ENCODE measurements at regions not wholly inside any gene's neighbourhood (a gene's known extent, or its start where the extent isn't known, plus 50 kb on each side); places are given as distances from the start of the nearest gene placed in this dataset.

- DNase-seq (ENCODE audit: low spot score), result no peak
- intact Hi-C loops (cut with DNase I), result no loop called here
These were observed 104.7 kb upstream of the TTC29 start for GRCh38 chr4:147050356-147050765.

DNA sequence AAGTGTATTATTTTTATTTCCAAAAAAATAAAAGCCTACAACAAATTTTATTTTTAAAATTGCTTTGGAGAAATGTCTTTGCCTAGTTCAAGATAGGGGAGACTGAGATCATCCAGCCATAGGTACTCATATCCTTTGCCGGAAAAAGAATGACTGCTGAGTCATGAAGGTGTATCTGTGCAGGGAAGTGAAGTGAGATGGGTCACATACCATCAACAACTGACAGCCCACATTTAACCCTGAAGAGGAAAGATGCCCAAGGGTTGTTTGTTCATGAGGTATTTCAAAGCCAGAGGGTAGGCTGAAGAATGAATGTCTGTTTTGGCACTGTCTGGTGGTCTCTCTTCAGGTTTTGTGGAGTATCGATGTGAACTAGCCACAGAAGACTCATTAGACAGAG, 106.7 kb upstream of the TTC29 start:
- intact Hi-C loops (cut with DNase I), result no loop called here

DNA sequence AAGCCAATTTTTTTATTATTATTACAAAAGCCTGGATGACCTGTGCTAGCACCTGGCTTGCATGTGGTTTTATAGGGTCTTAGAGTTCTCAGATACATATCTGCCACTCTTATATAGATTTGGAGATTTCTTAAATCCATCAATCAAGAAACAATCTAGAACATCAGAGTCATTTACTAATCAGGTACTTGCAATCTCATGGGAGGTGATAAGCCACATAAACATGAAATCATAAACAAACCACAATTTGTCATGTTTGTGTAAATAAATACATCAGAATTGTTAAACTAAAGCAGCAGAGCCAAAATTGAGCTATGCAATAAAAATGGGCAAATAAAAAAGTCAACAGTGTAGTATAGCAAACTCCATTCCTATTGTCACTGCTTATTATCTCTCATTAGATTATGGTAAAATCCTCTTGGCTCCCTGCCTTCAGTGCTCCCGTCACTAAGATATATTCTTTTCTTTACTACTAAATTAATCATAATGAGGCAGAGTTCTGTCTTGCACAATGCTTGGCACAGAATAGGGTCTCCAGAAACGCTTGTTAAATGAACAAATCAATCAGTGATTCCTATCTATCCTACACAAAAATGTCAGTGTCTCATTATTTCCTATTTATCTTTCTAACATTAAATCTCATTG, 108.7 kb upstream of the TTC29 start:
- DNase-seq (ENCODE audit: low spot score), result no peak
- intact Hi-C loops (cut with DNase I), result no loop called here

More for the DNA sequence above, 106.7 kb upstream of the TTC29 start:
- DNase-seq (ENCODE audit: low spot score), result no peak

DNA sequence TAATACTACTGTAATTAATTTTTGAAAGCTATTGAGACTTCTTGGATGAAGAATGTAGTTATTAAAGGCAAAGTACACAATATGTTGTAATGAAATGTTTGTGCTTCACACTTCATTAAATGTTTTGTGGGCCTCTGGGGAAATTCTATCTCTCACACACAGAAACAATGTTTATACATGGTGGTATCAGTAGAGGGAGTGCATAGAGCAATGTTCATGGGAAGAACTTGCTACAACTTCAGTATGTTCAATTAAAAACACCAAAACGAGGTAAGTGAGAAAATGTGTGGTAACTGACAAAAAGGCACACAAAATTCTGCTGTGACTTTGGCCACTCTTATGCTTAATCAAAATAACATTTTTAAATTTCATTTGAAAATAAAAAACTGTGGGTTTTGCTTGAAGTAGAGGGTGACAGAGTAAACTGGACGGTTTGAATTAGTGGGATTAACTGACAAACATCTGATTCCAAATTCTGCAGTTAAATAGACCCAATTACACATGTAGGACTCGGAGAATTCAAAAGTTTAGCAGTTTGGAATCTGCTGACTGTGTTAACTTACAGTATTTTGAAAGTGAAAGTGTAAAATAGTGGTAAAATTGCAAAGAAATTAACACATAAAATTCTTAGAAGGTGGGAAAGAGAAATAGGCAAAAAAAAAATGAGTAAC, 111.4 kb upstream of the TTC29 start:
- DNase-seq (ENCODE audit: low spot score), result no peak
- intact Hi-C loops (cut with DNase I), result no loop called here

- no peak for DNase-seq (ENCODE audit: low spot score)
- intact Hi-C loops (cut with DNase I), result no loop called here
These were observed 112.0 kb upstream of the TTC29 start for GRCh38 chr4:147057611-147058190.

GRCh38 chr4:147059064-147059731, 113.5 kb upstream of the TTC29 start:
- intact Hi-C loops (cut with DNase I), result no loop called here
- no peak for DNase-seq (ENCODE audit: low spot score)

DNA sequence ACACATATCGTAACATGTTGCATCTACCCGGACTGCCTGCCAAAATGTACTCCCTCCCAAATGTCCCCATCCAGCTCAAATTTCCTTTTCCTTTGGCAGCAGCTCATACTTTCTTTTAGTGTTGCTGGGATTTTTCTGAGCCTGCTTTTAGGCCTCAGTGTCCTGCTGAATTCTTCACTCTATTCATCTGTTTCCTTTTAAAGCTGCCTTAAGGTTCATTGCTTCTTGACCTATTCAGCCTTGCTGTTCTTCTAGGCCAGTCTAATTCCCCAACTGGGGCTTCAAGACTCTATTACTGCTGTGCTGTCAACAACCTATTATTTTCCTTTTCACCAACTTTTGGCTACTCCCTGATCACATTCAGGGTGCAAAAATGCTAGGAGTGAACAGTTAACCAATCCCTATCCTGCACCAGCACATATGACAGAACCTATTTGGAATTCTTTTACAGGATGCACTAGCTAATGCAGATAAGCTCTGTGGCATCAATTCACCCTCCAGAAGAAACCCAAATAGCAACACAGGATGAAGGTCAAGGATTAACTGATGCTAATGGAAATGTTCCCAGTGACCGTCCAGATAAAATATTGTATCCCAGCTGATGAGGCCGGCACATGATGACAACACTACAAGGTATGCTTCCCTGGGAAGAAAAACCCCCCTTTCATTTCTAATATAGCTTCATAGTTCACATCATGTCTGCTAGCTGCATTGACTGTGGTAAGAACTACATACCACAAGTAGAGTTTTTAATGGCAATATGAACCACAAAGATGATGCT, 114.7 kb upstream of the TTC29 start:
- intact Hi-C loops (cut with DNase I), result no loop called here
- no peak for DNase-seq (ENCODE audit: low spot score)

DNA sequence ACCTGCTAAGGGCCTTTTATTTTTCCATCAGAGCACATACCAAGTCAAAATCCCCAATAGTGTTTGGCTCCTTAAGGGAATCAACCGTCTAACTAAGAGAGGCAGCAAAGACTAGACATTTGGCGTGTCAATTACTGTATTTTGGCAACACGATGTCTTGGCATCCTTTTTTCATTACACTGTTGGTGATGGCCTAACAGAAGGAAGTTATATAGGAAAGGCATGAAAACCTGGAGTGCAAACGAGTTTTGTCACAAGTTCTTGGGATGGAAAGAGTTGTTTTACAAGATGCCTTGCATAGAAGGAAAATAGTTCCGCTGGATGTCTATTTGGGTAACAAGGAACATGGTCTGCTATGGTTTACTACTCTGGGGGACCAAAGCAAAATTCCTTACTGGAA, 119.2 kb upstream of the TTC29 start:
- DNase-seq (ENCODE audit: low spot score), result no peak
- intact Hi-C loops (cut with DNase I), result no loop called here

- no peak for DNase-seq (ENCODE audit: low spot score)
- intact Hi-C loops (cut with DNase I), result no loop called here
These were observed 122.9 kb upstream of the TTC29 start for GRCh38 chr4:147068564-147068963.

GRCh38 chr4:147071209-147071740, 125.6 kb upstream of the TTC29 start:
- no peak for DNase-seq (ENCODE audit: low spot score)
- intact Hi-C loops (cut with DNase I), result no loop called here

GRCh38 chr4:147076179-147076578, 130.5 kb upstream of the TTC29 start:
- intact Hi-C loops (cut with DNase I), result no loop called here
- DNase-seq (ENCODE audit: low spot score), result no peak

GRCh38 chr4:147076728-147077127, 131.1 kb upstream of the TTC29 start:
- intact Hi-C loops (cut with DNase I), result no loop called here
- no peak for DNase-seq (ENCODE audit: low spot score)

GRCh38 chr4:147078362-147078761, 132.7 kb upstream of the TTC29 start:
- no peak for DNase-seq (ENCODE audit: low spot score)
- intact Hi-C loops (cut with DNase I), result no loop called here

- intact Hi-C loops (cut with DNase I), result no loop called here
- no peak for DNase-seq (ENCODE audit: low spot score)
These were observed 133.4 kb upstream of the TTC29 start for GRCh38 chr4:147078875-147079658.

DNA sequence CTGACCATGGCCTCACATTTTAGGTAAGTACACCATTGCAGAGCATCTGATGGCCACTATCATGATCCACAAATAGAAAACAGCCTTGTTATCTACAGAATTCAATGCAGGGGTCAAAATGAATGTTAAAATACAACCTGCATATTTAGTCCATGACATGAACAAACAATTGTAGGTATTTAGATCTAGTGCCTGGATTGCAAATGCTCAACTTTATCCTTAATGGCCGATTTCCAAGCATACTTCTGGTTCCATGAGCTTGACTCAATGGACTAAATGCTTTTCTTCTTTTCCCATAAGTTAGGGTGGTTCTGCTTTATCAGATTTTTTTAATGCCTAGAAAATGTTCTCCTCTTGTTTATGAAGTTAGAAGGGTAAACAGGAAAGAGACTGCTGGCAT, 139.2 kb upstream of the TTC29 start:
- no peak for DNase-seq (ENCODE audit: low spot score)
- intact Hi-C loops (cut with DNase I), result no loop called here

DNA sequence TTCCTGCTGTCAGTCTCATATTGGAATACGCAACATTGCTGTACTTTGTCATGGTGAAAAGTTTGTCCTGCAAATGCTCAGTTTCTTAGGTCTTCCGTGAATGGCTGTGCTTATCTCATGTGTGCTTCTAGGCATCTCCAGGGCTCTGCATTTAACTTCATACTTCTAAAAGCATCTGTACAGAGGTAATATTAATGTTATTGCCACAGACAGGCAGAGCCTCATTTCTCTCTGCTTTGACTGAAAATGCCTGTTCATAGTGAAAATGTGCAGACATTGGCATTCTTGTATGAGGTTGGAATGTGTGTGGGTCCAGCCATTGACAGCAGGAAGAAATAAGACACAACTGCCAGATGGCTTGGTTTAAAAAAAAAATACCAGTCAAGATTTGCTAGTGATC, 140.1 kb upstream of the TTC29 start:
- intact Hi-C loops (cut with DNase I), result no loop called here
- no peak for DNase-seq (ENCODE audit: low spot score)

GRCh38 chr4:147088146-147088545, 142.5 kb upstream of the TTC29 start:
- intact Hi-C loops (cut with DNase I), result no loop called here
- DNase-seq (ENCODE audit: low spot score), result no peak

DNA sequence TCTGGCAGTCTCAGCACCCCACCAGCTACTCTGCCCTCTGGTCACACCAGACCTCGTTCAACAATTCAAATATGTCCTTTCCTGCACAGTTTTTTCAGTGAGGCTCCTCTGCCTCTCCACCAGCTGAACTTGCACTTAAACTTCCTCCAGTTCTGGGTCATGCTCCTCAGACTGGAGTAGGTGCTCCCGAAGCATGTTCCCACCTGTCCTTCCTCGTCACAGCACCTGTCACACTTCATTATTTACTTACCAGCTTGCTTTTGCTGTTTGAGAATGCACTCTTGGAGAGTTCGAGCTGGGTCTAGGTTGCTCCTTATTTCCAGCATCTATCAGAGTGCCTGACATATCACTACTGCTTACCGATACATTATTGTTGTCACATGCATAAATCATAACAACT, 144.8 kb upstream of the TTC29 start:
- intact Hi-C loops (cut with DNase I), result no loop called here
- no peak for DNase-seq (ENCODE audit: low spot score)

- intact Hi-C loops (cut with DNase I), result no loop called here
- no peak for DNase-seq (ENCODE audit: low spot score)
These were observed 147.5 kb upstream of the TTC29 start for GRCh38 chr4:147093206-147093605.
